ENCODE measurements at regions not wholly inside any gene's neighbourhood (a gene's known extent, or its start where the extent isn't known, plus 50 kb on each side); places are given as distances from the start of the nearest gene placed in this dataset.
A peak's percentile ranks its signal among the peaks of the same experiment; 100 is the strongest.

DNA sequence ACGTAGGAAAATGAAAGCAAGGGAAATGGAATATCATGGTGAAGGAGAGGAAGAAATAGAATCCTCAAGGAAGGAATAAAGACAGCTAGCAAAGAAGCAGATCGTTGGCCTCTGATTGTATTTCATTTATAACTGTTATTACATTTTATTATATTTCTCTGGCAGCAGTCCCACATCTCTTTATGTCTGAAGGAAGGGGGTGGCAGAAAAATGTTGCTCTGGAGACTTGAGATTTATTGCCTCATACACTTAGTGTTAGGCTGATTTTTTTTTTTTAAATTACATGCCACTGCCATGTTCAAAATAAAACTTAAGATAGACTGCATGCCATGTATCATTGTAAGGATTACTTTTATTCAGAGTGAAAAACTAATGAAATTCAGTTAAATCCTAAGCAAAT, 971.7 kb upstream of the CHORDC1 start:
- DNase-seq: peak; percentile 50

DNA sequence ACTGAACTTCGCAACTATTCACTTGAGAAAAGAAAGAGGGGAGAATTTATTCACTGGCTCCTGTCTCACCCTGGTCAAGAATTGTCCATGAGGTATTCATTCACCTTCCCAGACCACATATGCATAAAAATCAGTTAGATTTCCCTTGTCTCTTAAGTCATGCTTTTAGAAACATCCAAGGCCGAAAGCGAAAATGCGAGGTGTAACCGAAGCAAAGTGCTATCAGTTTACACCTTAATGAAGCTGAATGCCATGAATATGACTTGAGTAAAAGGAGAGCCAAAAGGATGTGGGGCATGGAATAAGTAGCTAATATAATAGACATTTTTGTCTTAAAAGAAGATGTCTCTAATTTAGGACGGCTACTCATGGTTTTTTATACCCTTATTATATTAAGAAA, 965.6 kb upstream of the CHORDC1 start:
- DNase-seq: no peak

DNA sequence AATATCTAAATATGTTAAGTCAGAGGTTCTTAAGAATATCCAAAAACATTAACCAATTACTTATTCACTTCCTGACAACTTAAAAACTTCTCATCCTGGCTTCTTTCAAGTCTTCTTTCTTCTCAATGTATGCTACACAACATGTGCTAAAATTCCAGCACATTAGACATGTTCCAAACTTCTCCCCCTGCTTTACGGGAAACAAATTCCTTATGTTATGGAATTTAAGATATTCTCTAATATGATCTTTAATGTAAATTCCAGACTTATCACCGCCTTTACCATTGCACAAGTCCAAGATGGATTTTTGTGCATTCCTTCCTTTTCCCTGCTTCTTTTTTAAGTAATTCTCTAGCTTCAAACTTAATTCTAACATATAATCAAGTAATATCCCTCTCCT, 964.5 kb upstream of the CHORDC1 start:
- no peak for DNase-seq

DNA sequence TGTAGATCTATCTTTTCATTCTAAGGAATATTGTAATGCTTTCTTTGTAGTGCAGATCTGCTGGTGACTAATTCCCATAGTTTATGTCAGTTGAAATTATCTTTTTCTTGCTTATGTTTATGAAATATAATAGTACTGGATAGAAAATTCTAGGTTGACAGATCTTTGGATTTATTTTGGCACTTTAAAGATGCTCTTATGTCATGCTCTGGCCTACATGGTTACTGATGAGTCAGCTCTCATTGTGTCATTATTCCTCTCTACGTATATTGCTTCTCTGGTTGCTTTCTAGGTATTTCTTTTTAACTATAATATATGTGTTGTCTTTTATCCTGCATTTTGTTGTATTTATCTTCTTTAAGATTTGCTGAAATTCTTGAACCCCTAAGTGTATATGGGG, 955.5 kb upstream of the CHORDC1 start:
- DNase-seq: no peak

DNA sequence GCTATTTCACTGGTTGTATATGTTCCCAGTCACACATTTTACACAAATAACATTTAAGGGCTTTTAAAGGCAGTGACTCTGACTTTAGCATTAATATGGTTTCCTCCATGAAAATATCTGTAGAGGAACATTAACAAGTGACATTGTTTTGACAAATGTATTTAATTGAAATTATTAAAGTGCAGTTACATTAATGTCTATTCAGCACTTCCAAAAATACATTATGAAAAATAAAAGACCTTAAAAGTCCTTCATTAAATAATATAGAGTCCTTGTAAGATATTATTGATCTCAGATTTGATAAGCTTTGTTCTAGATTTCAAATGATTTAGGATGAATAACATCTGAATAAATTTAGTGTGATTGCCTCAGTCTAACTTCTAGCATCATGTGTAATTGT, 951.9 kb upstream of the CHORDC1 start:
- no peak for DNase-seq

DNA sequence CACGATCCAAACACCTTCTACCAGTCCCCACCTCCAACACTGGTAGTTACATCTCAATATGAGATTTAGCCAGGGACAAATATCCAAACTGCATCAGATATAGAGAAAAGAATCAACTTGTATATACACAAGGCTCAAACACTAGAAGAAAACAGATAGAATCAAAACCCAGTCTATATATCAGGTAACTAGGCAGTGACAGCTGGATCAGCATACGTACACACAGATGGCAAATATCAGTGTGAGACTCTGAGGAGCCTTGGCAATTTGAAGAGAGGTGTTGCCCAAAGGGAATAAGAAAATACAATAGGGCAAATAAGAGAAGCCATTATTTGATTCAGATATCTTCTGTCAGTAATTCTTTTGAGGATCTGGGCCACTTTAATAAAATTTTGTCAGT, 951.3 kb upstream of the CHORDC1 start:
- no peak for DNase-seq

DNA sequence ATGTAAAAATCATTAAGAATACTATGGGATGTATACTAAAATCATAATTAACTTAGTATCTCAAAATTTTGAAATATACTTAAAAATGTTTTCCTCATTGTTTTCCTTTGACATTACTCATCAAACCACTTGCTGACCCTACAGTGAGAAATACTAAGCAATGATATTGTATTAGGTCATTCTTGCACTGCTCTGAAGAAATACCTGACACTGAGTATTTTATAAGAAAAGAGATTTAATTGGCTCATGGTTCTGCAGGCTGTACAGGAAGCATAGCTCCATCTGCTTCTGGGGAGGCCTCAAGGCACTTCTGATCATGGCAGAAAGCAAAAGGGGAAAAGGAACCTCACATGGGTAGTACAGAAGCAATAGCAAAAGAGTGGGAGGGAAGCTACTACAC, 950.9 kb upstream of the CHORDC1 start:
- DNase-seq: no peak

DNA sequence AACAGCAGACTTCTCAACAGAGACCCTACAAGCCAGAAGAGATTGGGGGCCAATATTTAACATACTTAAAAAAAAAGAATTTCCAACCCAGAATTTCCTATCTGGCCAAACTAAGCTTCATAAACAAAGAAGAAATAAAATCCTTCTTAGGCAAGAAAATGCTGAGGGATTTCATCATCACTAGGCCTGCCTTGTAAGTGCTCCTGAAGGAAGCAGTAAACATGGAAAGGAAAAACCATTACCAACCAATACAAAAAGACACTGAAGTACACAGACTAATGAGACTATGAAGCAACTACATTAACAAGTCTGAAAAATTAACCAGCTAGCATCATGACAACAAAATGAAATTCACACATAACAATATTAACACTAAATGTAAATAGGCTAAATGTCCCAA, 947.9 kb upstream of the CHORDC1 start:
- DNase-seq: no peak

DNA sequence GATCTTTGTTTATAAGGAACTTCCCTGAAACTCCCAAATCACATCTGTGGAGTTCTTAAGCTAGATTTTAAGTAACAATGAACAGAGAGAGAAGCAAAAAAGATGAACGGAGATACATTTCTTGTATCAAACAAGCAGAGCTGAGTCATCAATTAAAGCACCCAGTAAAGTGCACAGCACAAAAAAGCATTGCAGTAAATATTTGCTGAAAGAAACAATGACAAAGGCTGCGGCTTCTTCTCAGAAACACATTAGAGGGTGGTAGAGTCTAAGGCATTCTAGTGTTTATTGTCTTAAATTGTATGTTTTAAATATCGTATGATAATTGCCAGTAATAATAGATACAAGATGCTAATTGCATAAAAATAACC, 941.6 kb upstream of the CHORDC1 start:
- peak; percentile 59 for DNase-seq

DNA sequence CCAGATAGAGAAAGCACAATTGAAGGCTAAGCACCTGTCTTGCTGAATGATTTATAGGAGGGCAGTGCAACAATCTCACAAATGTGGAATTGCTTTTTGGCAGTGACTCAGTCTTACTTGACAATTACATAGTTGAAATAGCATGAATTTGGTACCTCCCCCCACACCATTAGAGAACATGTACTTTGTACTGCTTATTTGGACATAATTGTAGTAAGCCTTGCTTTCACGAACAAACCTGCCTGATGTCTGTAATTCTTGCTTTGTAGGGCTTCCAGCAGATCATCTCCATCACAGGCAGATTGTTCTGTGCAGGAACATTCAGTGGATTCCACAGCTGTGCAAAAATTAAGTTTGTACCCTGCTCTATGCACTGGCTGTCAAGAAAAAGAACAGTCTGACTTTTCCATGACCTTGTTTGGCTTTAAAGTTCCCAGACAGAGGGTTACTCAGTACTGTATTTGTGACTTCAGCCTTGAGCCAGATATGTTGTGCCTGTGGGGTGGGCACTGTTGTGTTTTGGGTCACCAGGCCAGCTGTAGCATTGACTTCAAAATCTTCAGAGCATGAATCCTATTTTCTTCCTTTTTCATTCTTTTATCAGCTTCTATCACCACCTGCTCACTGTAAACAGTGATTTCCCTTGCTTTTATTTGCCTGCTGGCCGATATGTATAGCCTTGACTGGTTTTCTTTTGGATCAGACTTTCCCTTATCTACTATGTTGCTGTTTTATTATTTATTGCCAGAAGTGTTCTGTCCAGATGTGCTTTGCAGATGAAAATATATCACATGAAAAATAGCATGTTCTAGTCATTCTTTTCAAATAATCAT, 941.0 kb upstream of the CHORDC1 start:
- DNase-seq: peak; percentile 87

DNA sequence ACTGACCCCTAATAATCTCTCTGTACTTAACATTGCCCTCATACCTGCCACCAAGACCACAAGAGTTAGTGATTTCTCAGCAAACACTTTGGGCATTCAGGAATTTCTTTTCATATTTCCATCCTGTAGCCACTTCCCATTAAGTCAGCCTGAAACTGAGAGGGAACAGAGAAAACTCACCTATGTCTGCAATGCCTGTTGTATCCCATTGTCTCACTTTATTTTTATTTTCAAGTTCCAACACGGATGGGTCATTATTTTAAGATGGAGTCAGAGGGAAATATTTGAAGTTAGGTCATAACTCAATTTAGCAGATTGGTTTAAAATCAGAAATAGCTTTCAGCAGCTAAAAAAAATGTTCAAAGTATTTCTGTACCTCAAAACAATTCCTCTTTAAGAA, 937.8 kb upstream of the CHORDC1 start:
- DNase-seq: no peak

DNA sequence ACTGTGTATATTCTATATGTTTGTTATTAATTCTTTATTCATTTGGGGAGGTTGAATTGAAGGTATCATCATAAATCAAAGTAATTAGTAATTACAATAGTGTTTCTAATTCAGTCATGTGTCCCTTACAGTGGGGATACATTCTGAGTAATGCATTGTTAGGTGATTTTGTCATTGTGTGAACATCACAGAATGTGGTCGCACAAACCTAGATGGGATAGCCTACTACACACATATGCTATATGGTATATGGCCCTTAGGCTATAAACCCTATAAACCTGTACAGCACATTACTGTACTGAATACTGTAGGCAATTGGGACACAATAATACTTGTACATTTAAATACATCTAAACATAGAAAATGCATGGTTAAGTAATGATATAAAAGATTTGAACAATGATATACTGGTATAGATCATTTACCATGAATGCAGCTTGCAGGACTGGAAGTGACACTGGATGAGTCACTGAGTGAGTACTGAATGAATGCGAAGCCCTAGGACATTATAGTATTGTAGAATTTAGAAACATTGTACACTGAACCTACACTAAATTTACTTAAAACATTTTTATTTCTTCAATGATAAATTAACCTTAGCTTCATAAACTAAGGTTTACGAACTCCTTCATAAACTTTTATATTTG, 936.2 kb upstream of the CHORDC1 start:
- no peak for DNase-seq

DNA sequence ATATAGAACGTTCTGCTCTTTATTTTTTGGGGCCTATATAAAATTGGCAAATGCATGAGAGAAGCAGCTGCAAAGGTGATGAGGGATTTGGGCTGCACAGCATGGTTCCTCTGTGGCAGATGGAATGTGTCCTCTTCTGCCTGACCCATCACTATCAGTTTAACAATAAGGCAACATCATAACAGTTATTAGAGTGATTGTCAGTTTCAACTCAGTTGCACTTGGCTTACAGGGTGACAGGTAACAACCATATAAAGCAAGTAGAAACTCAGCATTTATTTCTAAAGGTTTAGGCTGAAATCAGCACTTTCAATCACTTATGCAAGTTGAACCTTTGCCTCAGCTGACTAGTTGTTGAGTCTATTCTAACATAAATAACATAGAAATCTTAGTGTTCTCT, 935.4 kb upstream of the CHORDC1 start:
- DNase-seq: no peak

DNA sequence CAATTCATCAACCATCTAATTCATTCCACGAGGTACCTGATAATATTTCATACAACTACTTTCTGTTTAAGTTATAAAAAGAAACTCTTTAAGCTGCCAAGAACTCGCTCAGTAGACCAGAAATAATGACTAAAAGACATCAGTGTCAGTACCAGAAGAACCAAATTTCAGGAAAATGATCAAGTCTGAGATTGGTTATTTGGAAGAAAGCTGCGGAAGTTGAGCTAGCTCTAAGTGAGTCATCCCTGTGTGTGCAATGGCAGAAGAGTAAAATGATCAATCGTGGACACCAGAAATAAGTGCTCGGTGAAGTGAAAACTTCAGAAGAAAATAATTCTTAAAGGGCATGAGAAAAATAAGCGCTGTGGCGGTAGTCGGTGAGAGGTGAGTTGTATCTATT, 933.2 kb upstream of the CHORDC1 start:
- no peak for DNase-seq

DNA sequence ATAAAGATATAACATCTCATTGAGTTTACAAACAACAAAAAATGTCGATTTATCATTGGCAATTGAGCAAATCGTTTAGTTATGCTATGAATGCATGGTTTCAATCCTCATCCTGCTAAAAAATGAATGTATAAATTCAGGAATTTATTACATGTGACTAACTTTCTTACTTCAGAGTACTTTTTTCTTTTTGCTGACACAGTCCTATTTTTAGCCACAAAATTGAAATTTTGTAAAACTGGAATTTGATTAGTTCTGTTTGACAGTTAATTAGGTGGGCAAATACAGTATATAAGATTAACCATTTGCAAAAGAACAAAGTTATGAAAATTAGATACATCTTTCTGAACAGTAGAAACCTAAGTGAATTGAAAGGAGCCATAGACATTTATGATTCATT, 925.0 kb upstream of the CHORDC1 start:
- no peak for DNase-seq

DNA sequence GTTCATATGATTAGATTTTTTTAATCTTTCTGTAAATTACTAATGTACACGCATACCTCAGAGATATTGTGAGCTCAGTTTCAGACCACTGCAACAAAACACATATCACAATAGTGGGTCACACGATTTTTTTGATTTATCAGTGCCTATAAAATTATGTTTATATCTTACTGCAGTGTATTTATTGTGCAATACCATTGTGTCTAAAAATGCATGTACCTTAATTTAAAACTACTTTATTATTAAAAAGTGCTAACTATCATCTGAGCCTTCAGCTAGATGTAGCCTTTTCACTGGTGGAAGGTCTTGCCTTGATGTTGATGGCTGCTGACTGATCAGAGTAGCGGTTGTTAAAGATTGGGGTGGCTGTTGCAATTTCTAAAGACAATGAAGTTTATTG, 918.8 kb upstream of the CHORDC1 start:
- no peak for DNase-seq

DNA sequence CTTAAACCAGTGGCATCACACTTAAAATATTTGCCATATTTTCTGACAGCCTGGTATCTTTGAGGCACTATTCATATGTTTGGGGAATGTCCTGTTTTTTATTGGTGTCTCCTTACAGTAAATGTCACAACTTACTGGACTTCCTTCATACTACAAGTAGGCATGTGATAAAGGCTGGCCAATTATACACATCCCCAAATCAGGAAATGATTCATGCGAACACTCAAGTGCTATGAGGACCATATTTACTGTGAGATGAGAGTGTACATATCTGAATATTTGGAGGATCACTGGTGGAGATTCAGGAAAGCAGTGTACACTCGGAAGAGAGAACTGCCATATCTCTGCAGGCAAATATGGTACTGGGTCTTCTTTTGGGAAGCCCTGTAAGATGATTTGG, 913.8 kb upstream of the CHORDC1 start:
- no peak for DNase-seq

DNA sequence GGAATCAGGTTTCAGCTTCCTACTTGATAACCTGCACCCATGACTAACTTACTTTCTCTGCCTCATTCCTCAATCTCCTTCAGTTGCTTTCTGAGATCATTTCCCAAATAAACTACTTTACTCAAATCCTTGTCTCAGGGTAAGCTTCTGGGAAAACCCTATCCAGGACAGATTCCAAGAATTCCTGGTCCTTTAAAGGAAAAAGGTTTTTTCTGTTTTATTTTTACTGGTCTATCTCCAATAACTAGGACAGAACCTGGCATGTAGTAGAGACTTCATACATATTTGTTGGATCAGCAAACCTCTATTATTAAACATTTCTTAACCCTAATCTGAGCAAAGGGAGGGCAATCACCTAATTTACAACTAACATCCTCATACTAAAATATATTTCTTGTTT, 910.5 kb upstream of the CHORDC1 start:
- no peak for DNase-seq

DNA sequence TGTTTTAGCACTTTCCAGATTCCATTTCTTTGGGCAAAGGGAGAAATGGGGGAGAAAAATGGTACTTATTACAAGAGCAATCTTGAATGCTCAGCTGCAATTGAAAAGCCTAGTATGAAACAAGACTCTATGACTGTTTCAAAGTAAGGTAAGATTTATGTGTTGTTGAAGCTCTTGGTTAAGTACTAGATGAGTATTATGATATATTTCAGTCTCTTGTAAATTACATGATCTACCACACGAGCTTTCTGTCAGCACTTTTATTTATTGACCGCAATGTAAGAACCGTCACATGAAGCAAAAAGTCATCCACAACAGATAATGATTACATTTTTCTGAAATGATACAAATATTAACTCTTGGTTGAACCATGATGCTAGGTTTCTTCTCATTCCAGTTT, 906.7 kb upstream of the CHORDC1 start:
- no peak for DNase-seq

DNA sequence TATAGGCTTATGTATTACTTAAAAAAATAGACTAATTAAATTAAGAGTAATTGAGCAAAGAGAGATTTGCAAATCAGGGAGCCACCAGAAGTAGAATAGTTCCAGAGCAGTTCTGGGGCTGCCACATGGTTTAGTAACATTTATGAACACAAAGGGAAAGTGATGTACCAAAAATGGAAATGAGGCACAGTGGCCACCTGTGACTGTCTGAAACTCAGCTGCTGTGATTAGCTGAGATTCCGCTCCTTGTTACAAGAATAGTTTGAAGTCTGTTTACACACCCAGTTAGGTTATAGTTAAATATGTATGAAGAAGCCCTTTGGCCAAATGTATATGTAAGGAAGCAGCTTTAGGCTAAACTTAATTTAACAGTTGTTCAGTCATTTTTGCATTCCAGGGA, 901.5 kb upstream of the CHORDC1 start:
- no peak for DNase-seq

DNA sequence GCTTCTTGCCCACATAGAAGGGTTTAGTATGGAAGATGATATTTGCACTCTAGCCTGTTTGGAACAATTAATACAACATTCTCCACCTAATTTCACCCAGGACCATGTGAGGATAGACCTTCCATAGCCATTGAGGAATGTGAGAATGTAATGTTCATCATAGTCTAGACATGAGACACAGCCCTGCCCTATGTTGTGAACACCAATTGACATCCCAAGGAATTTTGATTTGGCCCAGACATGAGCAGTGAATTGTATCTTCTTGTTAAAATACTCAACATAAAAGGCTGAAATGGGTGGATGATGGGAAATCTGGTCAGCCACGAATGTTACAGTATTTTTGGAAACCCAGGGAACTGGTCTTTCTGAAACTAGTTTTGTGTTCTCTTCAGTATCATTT, 892.3 kb upstream of the CHORDC1 start:
- no peak for DNase-seq

DNA sequence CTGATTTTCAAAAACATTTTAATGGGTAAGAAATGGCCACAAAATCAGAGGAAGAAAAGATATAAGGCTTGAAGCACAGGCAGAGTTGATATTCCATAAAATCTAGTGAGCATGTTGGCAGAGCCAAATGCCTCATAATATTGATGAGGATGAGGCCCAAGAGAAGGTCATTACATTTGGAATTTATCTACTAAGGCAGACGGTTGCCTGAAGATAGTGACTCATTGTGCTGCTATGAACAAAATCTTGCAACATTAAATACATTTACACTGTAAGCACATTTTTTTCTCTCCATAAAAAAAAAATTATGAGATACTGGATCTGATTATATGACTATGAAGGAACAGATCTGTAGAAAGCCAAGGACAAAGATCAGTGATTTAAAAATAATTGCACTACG, 881.4 kb upstream of the CHORDC1 start:
- DNase-seq: no peak

DNA sequence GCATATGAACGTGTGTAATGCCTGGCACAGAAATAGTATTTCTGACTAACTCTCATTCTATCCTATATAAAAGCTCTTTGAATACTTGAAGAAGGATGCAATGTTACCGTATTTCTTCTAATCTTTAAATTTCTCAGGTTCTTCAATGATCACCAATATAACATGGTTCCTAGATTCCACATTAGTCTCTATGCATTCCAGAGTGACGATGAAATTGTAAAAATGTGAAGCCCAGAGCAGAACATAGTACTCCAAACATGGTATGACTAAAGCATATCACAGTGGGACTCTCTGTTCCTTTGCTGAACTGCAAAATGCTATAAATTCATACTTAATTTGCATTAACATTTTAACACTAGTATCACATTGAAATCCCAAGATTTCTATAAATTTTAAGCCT, 877.6 kb upstream of the CHORDC1 start:
- DNase-seq: no peak

DNA sequence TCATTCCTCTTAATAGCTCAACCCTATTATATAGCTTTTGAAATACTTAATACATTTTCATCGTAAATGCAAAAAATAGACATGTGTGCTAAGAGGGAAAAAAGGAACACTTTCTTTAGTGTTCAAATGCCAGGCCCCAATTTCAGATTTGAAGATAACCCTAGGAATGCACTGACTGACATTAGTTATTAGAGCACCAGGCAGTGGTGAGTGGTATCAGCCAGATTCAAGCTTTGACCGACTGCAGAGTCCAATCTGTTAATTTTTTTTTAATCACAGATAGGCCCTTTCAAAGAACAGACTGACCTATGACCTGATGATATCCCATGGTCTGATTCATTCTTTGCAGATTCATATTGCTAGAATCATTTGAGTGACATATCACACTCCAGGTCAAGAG, 874.2 kb upstream of the CHORDC1 start:
- no peak for DNase-seq

DNA sequence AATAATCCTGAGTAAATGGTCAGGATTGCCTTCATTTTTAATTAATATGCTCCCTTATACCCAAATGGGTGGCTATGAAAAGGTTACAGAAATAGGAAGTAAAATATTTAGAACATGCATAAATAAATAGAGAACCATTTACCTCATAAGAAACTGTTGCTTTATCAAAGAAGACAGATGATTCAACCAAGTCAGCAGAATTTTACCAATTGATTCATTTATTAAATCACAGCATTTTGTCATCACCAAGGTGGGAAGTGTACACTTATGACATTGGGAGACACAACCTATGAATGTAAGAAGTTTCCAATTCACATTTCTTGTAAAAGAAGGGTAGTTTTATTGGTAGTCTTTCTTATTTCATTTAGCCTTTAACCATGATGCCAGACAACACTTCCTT, 870.3 kb upstream of the CHORDC1 start:
- no peak for DNase-seq

Data from NCI-H1105 treated with DMSO at 0.1 percent for 48 hours (cell line).